GM18498 (cell line): ENCODE measurements at regions not wholly inside any gene's neighbourhood (a gene's known extent, or its start where the extent isn't known, plus 50 kb on each side); places are given as distances from the start of the nearest gene placed in this dataset.

Experiments used
- ATAC-seq: cut with Tn5 transposase; IDR thresholded peaks from one replicate; pipeline ENCODE4 v1.9.1; 2021; ENCODE audit warnings: mild to moderate bottlenecking, moderate library complexity; ENCODE audit not compliant: unreplicated experiment

- no peak for ATAC-seq
Measured at GRCh38 chr10:31081937-31082840, 50.5 kb upstream of the ZNF438 start.

- no peak for ATAC-seq
Measured at GRCh38 chr10:31083765-31084184, 52.1 kb upstream of the ZNF438 start.

GRCh38 chr10:31087011-31087410 is 55.3 kb upstream of the ZNF438 start:
- no peak for ATAC-seq

- no peak for ATAC-seq
Measured at GRCh38 chr10:31087851-31088250, 56.2 kb upstream of the ZNF438 start.

GRCh38 chr10:31090894-31091607 is 59.4 kb upstream of the ZNF438 start:
- ATAC-seq: peak; percentile 95

- no peak for ATAC-seq
Measured at GRCh38 chr10:31095677-31096560, 64.3 kb upstream of the ZNF438 start.

- ATAC-seq: no peak
Measured at GRCh38 chr10:31098046-31098445, 66.4 kb upstream of the ZNF438 start.

GRCh38 chr10:31099094-31099493 is 67.4 kb upstream of the ZNF438 start:
- ATAC-seq: no peak

- ATAC-seq: no peak
Measured at GRCh38 chr10:31099664-31100063, 68.0 kb upstream of the ZNF438 start.

- no peak for ATAC-seq
Measured at GRCh38 chr10:31100115-31100601, 68.5 kb upstream of the ZNF438 start.

GRCh38 chr10:31100662-31101061 is 69.0 kb upstream of the ZNF438 start:
- no peak for ATAC-seq

- peak; percentile 70 for ATAC-seq
Measured at GRCh38 chr10:31101123-31101522, 69.5 kb upstream of the ZNF438 start.

- ATAC-seq: no peak
Measured at GRCh38 chr10:31102421-31102820, 70.8 kb upstream of the ZNF438 start.

- ATAC-seq: no peak
Measured at GRCh38 chr10:31103112-31103511, 71.4 kb upstream of the ZNF438 start.

GRCh38 chr10:31112961-31113360 is 81.3 kb upstream of the ZNF438 start:
- ATAC-seq: no peak

GRCh38 chr10:31116226-31116625 is 84.6 kb upstream of the ZNF438 start:
- no peak for ATAC-seq

- no peak for ATAC-seq
Measured at GRCh38 chr10:31118556-31118955, 86.9 kb upstream of the ZNF438 start.

GRCh38 chr10:31120392-31120791 is 88.7 kb upstream of the ZNF438 start:
- ATAC-seq: no peak

GRCh38 chr10:31120961-31121685 is 89.5 kb upstream of the ZNF438 start:
- ATAC-seq: no peak
